CD14-positive monocyte (primary cell): ENCODE measurements at regions not wholly inside any gene's neighbourhood (a gene's known extent, or its start where the extent isn't known, plus 50 kb on each side); places are given as distances from the start of the nearest gene placed in this dataset.

Experiments
- DNase-seq, 3 donors: peaks; one replicate each; pipeline ENCODE4 v3.0.0-alpha.2; 2011 to 2022
- H2AFZ ChIP-seq: 2 replicates; pipeline ENCODE4 v1.6.0; 2012; ENCODE audit warnings: mild to moderate bottlenecking, low read depth, low read length, inconsistent platforms; ENCODE audit not compliant: insufficient read depth, poor library complexity, severe bottlenecking
- H3K27ac ChIP-seq, 2 donors: 1 replicate in 1 of 2; 2 replicates in 1 of 2; pipeline ENCODE4 v1.5.1; 2012 to 2013; ENCODE audit warnings: low read length in 2 of 2, control low read depth in 1 of 2, inconsistent platforms in 1 of 2, low read depth in 1 of 2, mild to moderate bottlenecking in 1 of 2
- H3K27me3 ChIP-seq, 2 donors: one replicate each; pipeline versions ENCODE4 v1.6.0 to v1.6.1; 2011 to 2013; ENCODE audit warnings: low read length in 2 of 2; ENCODE audit not compliant: control insufficient read depth in 2 of 2, insufficient read depth in 2 of 2
- H3K36me3 ChIP-seq, 2 donors: replicated peaks in 1 of 2; 1 replicate in 1 of 2; 2 replicates in 1 of 2; pipeline versions ENCODE4 v1.5.1 to v1.6.1; 2012 to 2013; ENCODE audit warnings: low read length in 2 of 2, control low read depth in 1 of 2, inconsistent platforms in 1 of 2, mild to moderate bottlenecking in 1 of 2; ENCODE audit not compliant: insufficient read depth in 2 of 2, control insufficient read depth in 1 of 2
- H3K4me1 ChIP-seq, 2 donors: 1 replicate in 1 of 2; 2 replicates in 1 of 2; pipeline versions ENCODE4 v1.5.1 to v1.6.1; 2012 to 2013; ENCODE audit warnings: low read length in 2 of 2, control low read depth in 1 of 2, inconsistent platforms in 1 of 2, mild to moderate bottlenecking in 1 of 2, moderate library complexity in 1 of 2; ENCODE audit not compliant: insufficient read depth in 2 of 2, control insufficient read depth in 1 of 2
- H3K4me2 ChIP-seq: replicated peaks from 2 replicates; pipeline ENCODE3; 2012; ENCODE audit warnings: low read length, moderate library complexity, mild to moderate bottlenecking; ENCODE audit not compliant: poor library complexity, severe bottlenecking; ENCODE audit errors: extremely low read depth
- H3K4me3 ChIP-seq, 3 experiments: fragments of 200-600 bp in 1 of 3; sonication (generic) in 1 of 3; replicated peaks in 1 of 3; 1 replicate in 2 of 3; 2 replicates in 1 of 3; pipeline ENCODE4 v1.5.1; 2011 to 2013; ENCODE audit warnings: low read length in 3 of 3, mild to moderate bottlenecking in 3 of 3, control low read depth in 2 of 3, low read depth in 2 of 3, inconsistent platforms in 1 of 3, moderate library complexity in 1 of 3
- H3K79me2 ChIP-seq: 2 replicates; pipeline ENCODE4 v1.6.0; 2012; ENCODE audit warnings: mild to moderate bottlenecking, control low read depth, inconsistent platforms, low read length, moderate library complexity; ENCODE audit not compliant: insufficient read depth
- H3K9ac ChIP-seq: 2 replicates; pipeline ENCODE4 v1.6.0; 2017; ENCODE audit warnings: low read length, mild to moderate bottlenecking; ENCODE audit not compliant: insufficient read depth, poor library complexity, severe bottlenecking
- H3K9me3 ChIP-seq, 2 donors: replicated peaks in 1 of 2; 1 replicate in 1 of 2; 2 replicates in 1 of 2; pipeline versions ENCODE4 v1.5.1 to v1.6.1; 2012 to 2013; ENCODE audit warnings: low read length in 2 of 2, control low read depth in 1 of 2; ENCODE audit not compliant: control insufficient read depth in 1 of 2, insufficient read depth in 1 of 2
- H4K20me1 ChIP-seq: 2 replicates; pipeline ENCODE4 v1.6.0; 2012; ENCODE audit warnings: mild to moderate bottlenecking, low read length, control low read depth, moderate library complexity; ENCODE audit not compliant: insufficient read depth
- H3K27ac Mint-ChIP-seq, 7 donors: one replicate each; pipeline ENCODE4 v1.8.0; 2020; ENCODE audit warnings: mild to moderate bottlenecking in 7 of 7, mixed read lengths in 7 of 7, moderate library complexity in 6 of 7, inconsistent platforms in 2 of 7
- H3K27me3 Mint-ChIP-seq, 3 donors: one replicate each; pipeline ENCODE4 v1.8.0; 2021 to 2022; ENCODE audit warnings: low read depth in 3 of 3, mild to moderate bottlenecking in 3 of 3, mixed read lengths in 3 of 3, moderate library complexity in 3 of 3, inconsistent platforms in 1 of 3
- H3K36me3 Mint-ChIP-seq, 2 donors: one replicate each; pipeline ENCODE4 v1.8.0; 2020; ENCODE audit warnings: mixed read lengths in 2 of 2, inconsistent platforms in 1 of 2, mild to moderate bottlenecking in 1 of 2
- H3K4me1 Mint-ChIP-seq: one replicate; pipeline ENCODE4 v1.8.0; 2020; ENCODE audit warnings: mild to moderate bottlenecking, mixed read lengths
- H3K4me3 Mint-ChIP-seq, 2 donors: one replicate each; pipeline ENCODE4 v1.8.0; 2020; ENCODE audit warnings: mild to moderate bottlenecking in 2 of 2, mixed read lengths in 2 of 2, moderate library complexity in 1 of 2
- H3K9me3 Mint-ChIP-seq, 7 donors: one replicate each; pipeline ENCODE4 v1.8.0; 2020 to 2022; ENCODE audit warnings: mixed read lengths in 7 of 7, mild to moderate bottlenecking in 6 of 7, moderate library complexity in 6 of 7, inconsistent platforms in 2 of 7
- CTCF ChIP-seq: fragments of 200-600 bp; IDR thresholded peaks from one replicate; pipeline ENCODE4 v1.8.0; 2022; ENCODE audit warnings: antibody characterized with exemption, mild to moderate bottlenecking
- WGBS: methylation state at CpG from one replicate; pipeline ENCODE4 v1.1.5; 2013; ENCODE audit warnings: missing lambda C conversion rate; ENCODE audit not compliant: insufficient coverage; 5-methylcytosine and 5-hydroxymethylcytosine counted together
- intact Hi-C, 2 donors: fragments of 100-400 bp; cut with micrococcal nuclease; formaldehyde crosslinking; loops; one replicate each; pipeline versions ENCODE4 v1.15.0 to v1.15.1; 2023

- Histone ChIP-seq H3K9me3 (no peaks in the 10 kb centered on the region), H4K20me1 (no peaks in the 10 kb centered on the region), H3K4me1 (no peaks in the 10 kb centered on the region), H3K36me3 (no peaks in the 10 kb centered on the region), H3K9ac (no peak overlapping the region), H3K27me3 (no peaks in the 10 kb centered on the region), H3K79me2 (no peaks in the 10 kb centered on the region), H3K4me2 (no peak overlapping the region), H2AFZ (no peak overlapping the region), H3K4me3 (no peak overlapping the region), H3K27ac (no peak overlapping the region)
- 100% methylated on average over 3 of the region's 6 CpGs for WGBS
- intact Hi-C loops = no loop called here
- Mint-ChIP-seq H3K4me1 (no peaks in the 10 kb centered on the region), H3K9me3 (peaks cover 0 to 3% (median 0%) of the 10 kb centered on the region in 7 donors), H3K27me3 (peaks cover 4 to 12% (median 8%) of the 10 kb centered on the region in 3 donors), H3K27ac (no peak overlapping the region), H3K36me3 (no peaks in the 10 kb centered on the region), H3K4me3 (no peak overlapping the region)
- DNase-seq = no peak
- no peak for TF ChIP-seq CTCF
Observed at GRCh38 chr14:95024380-95024779, 132.9 kb downstream of the DICER1 start.

- no peaks in the 10 kb centered on the region for H3K36me3 ChIP-seq
- no peak overlapping the region for H3K4me3 ChIP-seq
- no peak for TF ChIP-seq CTCF
- H4K20me1 ChIP-seq = no peaks in the 10 kb centered on the region
- peaks cover 4 to 12% (median 8%) of the 10 kb centered on the region in 3 donors for H3K27me3 Mint-ChIP-seq
- H3K9me3 Mint-ChIP-seq = peaks cover 0 to 3% (median 0%) of the 10 kb centered on the region in 7 donors
- no peak overlapping the region for H3K9ac ChIP-seq
- no peak overlapping the region for H2AFZ ChIP-seq
- no peaks in the 10 kb centered on the region for H3K4me1 ChIP-seq
- H3K4me1 Mint-ChIP-seq = no peaks in the 10 kb centered on the region
- H3K9me3 ChIP-seq = no peaks in the 10 kb centered on the region
- H3K27ac Mint-ChIP-seq = no peak overlapping the region
- no peak overlapping the region for H3K27ac ChIP-seq
- no peaks in the 10 kb centered on the region for H3K27me3 ChIP-seq
- no peaks in the 10 kb centered on the region for H3K79me2 ChIP-seq
- no peak overlapping the region for H3K4me2 ChIP-seq
- intact Hi-C loops = no loop called here
- 59% methylated on average over 4 of the region's 4 CpGs for WGBS
- H3K4me3 Mint-ChIP-seq = no peak overlapping the region
- no peaks in the 10 kb centered on the region for H3K36me3 Mint-ChIP-seq
- DNase-seq = no peak
Observed at GRCh38 chr14:95023886-95024285, 133.4 kb downstream of the DICER1 start.
